GM12878 (cell line): ENCODE measurements at regions not wholly inside any gene's neighbourhood (a gene's known extent, or its start where the extent isn't known, plus 50 kb on each side); places are given as distances from the start of the nearest gene placed in this dataset.

Source experiments
- BHLHE40 ChIP-seq, 2 experiments: fragments of 450-650 bp in 1 of 2; IDR thresholded peaks; 2 replicates each; pipeline ENCODE4 v1.6.1; 2011 to 2017; ENCODE audit warnings: low read depth in 2 of 2, borderline replicate concordance in 1 of 2, improper control_type of control experiment in 1 of 2, low read length in 1 of 2, mild to moderate bottlenecking in 1 of 2
- CBFB ChIP-seq: IDR thresholded peaks from 2 replicates; pipeline ENCODE4 v1.6.1; 2016; ENCODE audit warnings: antibody characterized with exemption, low read depth
- CHD1 ChIP-seq: IDR thresholded peaks from 2 replicates; pipeline ENCODE4 v1.6.1; 2012; ENCODE audit warnings: low read depth, low read length, improper control_type of control experiment
- DPF2 ChIP-seq: fragments of 450-650 bp; IDR thresholded peaks from 2 replicates; pipeline ENCODE4 v1.6.1; 2017; ENCODE audit warnings: mild to moderate bottlenecking
- EP300 ChIP-seq, 2 experiments: fragments of 150-350 bp in 1 of 2; IDR thresholded peaks; 2 replicates each; pipeline ENCODE4 v1.6.1; 2011 to 2012; ENCODE audit warnings: low read depth in 2 of 2, low read length in 2 of 2, borderline replicate concordance in 1 of 2, improper control_type of control experiment in 1 of 2, inconsistent platforms in 1 of 2; ENCODE audit not compliant: control insufficient read depth in 1 of 2
- ETV6 ChIP-seq, 2 experiments: fragments of 450-650 bp in 1 of 2; IDR thresholded peaks in 1 of 2; conservative IDR thresholded peaks in 1 of 2; 2 replicates each; pipeline ENCODE4 v1.6.1; 2014; ENCODE audit warnings: antibody characterized with exemption in 1 of 2, borderline replicate concordance in 1 of 2, low read depth in 1 of 2, mild to moderate bottlenecking in 1 of 2, moderate library complexity in 1 of 2
- FOS ChIP-seq: IDR thresholded peaks from 3 replicates; pipeline ENCODE4 v1.6.1; 2011; ENCODE audit warnings: borderline replicate concordance; ENCODE audit not compliant: insufficient read length; ENCODE audit errors: extremely low read depth
- FOXM1 ChIP-seq: IDR thresholded peaks from 2 replicates; pipeline ENCODE4 v1.6.1; 2012; ENCODE audit warnings: low read depth, mild to moderate bottlenecking, inconsistent platforms, low read length, moderate library complexity
- GABPA ChIP-seq: IDR thresholded peaks from 2 replicates; pipeline ENCODE4 v1.6.1; 2014; ENCODE audit warnings: antibody characterized with exemption, low read depth, mild to moderate bottlenecking, inconsistent platforms
- MTA2 ChIP-seq: fragments of 450-650 bp; IDR thresholded peaks from 2 replicates; pipeline ENCODE4 v1.6.1; 2016; ENCODE audit warnings: low read depth, mild to moderate bottlenecking, moderate library complexity
- NFXL1 ChIP-seq: fragments of 450-650 bp; IDR thresholded peaks from 2 replicates; pipeline ENCODE4 v1.6.1; 2017; ENCODE audit warnings: antibody characterized with exemption, mild to moderate bottlenecking, borderline replicate concordance
- NFYA ChIP-seq: IDR thresholded peaks from 2 replicates; pipeline ENCODE4 v1.6.1; 2011; ENCODE audit warnings: low read depth, mild to moderate bottlenecking, low read length, improper control_type of control experiment, borderline replicate concordance
- POLR2AphosphoS5 ChIP-seq: IDR thresholded peaks from 2 replicates; pipeline ENCODE4 v1.6.1; 2011; ENCODE audit warnings: mild to moderate bottlenecking, low read length, inconsistent platforms
- RAD51 ChIP-seq: fragments of 450-650 bp; IDR thresholded peaks from 2 replicates; pipeline ENCODE4 v1.6.1; 2016; ENCODE audit warnings: moderate library complexity, mild to moderate bottlenecking, inconsistent platforms
- RUNX3 ChIP-seq: IDR thresholded peaks from 2 replicates; pipeline ENCODE4 v1.6.1; 2012; ENCODE audit warnings: low read length, inconsistent platforms
- SIX5 ChIP-seq: IDR thresholded peaks from 2 replicates; pipeline ENCODE4 v1.6.1; 2011; ENCODE audit warnings: mild to moderate bottlenecking, low read depth, low read length, moderate library complexity; ENCODE audit not compliant: severe bottlenecking
- SMAD1 ChIP-seq: fragments of 450-650 bp; IDR thresholded peaks from 2 replicates; pipeline ENCODE4 v1.6.1; 2018; ENCODE audit warnings: mild to moderate bottlenecking, low read depth; ENCODE audit not compliant: partially characterized antibody
- SMC3 ChIP-seq: IDR thresholded peaks from 2 replicates; pipeline ENCODE4 v1.6.1; 2011; ENCODE audit warnings: low read length, improper control_type of control experiment, borderline replicate concordance
- YY1 ChIP-seq: IDR thresholded peaks from 2 replicates; pipeline ENCODE4 v1.6.1; 2011; ENCODE audit warnings: low read depth, mild to moderate bottlenecking, low read length
- ZBED1 ChIP-seq: IDR thresholded peaks from 2 replicates; pipeline ENCODE4 v1.6.1; 2016; ENCODE audit warnings: borderline replicate concordance
- ZBTB4 ChIP-seq: fragments of 450-650 bp; formaldehyde crosslinking; IDR thresholded peaks from 2 replicates; pipeline ENCODE4 v1.4.0; 2022; ENCODE audit warnings: mild to moderate bottlenecking, moderate library complexity
- ZNF592 ChIP-seq: fragments of 450-650 bp; IDR thresholded peaks from 2 replicates; pipeline ENCODE4 v1.6.1; 2017; ENCODE audit warnings: mild to moderate bottlenecking, moderate library complexity
- ZSCAN29 ChIP-seq: fragments of 450-650 bp; IDR thresholded peaks from 2 replicates; pipeline ENCODE4 v1.6.1; 2017; ENCODE audit warnings: mild to moderate bottlenecking, moderate library complexity

GRCh38 chr3:31244929-31245817 lies 287.6 kb upstream of the STT3B start (continued):
- TF ChIP-seq ZBTB4 (CRISPR knock-in tag) (0 out of 2 replicates have a peak, but pooled peaks have one; percentile 29), FOXM1 (peak; percentile 67; the same call in 1 of the 2 replicates), RAD51 (peak; percentile 25; the same call in 1 of the 2 replicates), CHD1 (0 out of 2 replicates have a peak, but pooled peaks have one; percentile 11), RUNX3 (peak; percentile 68), ZNF592 (peak; percentile 34; the same call in 1 of the 2 replicates), ETV6 (conservative IDR thresholded peaks at IDR 0.05 in 1 of 2, IDR thresholded peaks at IDR 0.05 in 1 of 2; ENCODE audit: borderline replicate concordance in 1 of 2, low read depth in 1 of 2) (no peak), GABPA (no peak), DPF2 (no peak), NFYA (no peak), SIX5 (peak; percentile 4), SMC3 (peak; percentile 31; the same call in 1 of the 2 replicates), EP300 (IDR thresholded peaks at IDR 0.05; ENCODE audit: borderline replicate concordance in 1 of 2, control insufficient read depth in 1 of 2, low read depth in 2 of 2, low read length in 2 of 2) (peak in 1 of 2 experiments; percentile 51; a peak in 1 of 4 replicates), CBFB (peak; percentile 28), FOS (no peak), YY1 (0 out of 2 replicates have a peak, but pooled peaks have one; percentile 34), SMAD1 (peak; percentile 84), BHLHE40 (IDR thresholded peaks at IDR 0.05; ENCODE audit: borderline replicate concordance in 1 of 2, low read depth in 2 of 2, low read length in 1 of 2) (peak; percentile 55 to 68), MTA2 (peak; percentile 66), ZBED1 (no peak; the same call in 1 of the 2 replicates), POLR2AphosphoS5 (peak; percentile 73), NFXL1 (no peak), ZSCAN29 (no peak)
